Left kidney (tissue), 1 donor: ENCODE measurements at regions not wholly inside any gene's neighbourhood (a gene's known extent, or its start where the extent isn't known, plus 50 kb on each side); places are given as distances from the start of the nearest gene placed in this dataset.

ENCODE experiments used
- DNase-seq: peaks from one replicate; pipeline ENCODE4 v3.0.0-alpha.2; 2013

GRCh38 chr10:108849688-108850087 lies 1073.6 kb downstream of the XPNPEP1 start:
- no peak for DNase-seq

GRCh38 chr10:108849186-108849585 lies 1074.1 kb downstream of the XPNPEP1 start:
- no peak for DNase-seq

- no peak for DNase-seq
Measured at GRCh38 chr10:108848046-108848445, 1075.3 kb downstream of the XPNPEP1 start.

GRCh38 chr10:108840944-108841343 lies 1082.4 kb downstream of the XPNPEP1 start:
- no peak for DNase-seq

- DNase-seq: no peak
Measured at GRCh38 chr10:108836362-108836761, 1086.9 kb downstream of the XPNPEP1 start.

- DNase-seq: peak; percentile 20
Measured at GRCh38 chr10:108822026-108822425, 1101.3 kb downstream of the XPNPEP1 start.

GRCh38 chr10:108819302-108819701 lies 1104.0 kb downstream of the XPNPEP1 start:
- DNase-seq: no peak

- DNase-seq: no peak
Measured at GRCh38 chr10:108817584-108817983, 1105.7 kb downstream of the XPNPEP1 start.

GRCh38 chr10:108817135-108817534 lies 1106.2 kb downstream of the XPNPEP1 start:
- no peak for DNase-seq

GRCh38 chr10:108812906-108813305 lies 1110.4 kb downstream of the XPNPEP1 start:
- no peak for DNase-seq

GRCh38 chr10:108812296-108812695 lies 1111.0 kb downstream of the XPNPEP1 start:
- no peak for DNase-seq

- no peak for DNase-seq
Measured at GRCh38 chr10:108808228-108808627, 1115.1 kb downstream of the XPNPEP1 start.

GRCh38 chr10:108801775-108802517 lies 1121.4 kb downstream of the XPNPEP1 start:
- DNase-seq: no peak

GRCh38 chr10:108801220-108801619 lies 1122.1 kb downstream of the XPNPEP1 start:
- DNase-seq: no peak

- no peak for DNase-seq
Measured at GRCh38 chr10:108797573-108797972, 1125.7 kb downstream of the XPNPEP1 start.

GRCh38 chr10:108791794-108792474 lies 1131.4 kb downstream of the XPNPEP1 start:
- no peak for DNase-seq

GRCh38 chr10:108791030-108791429 lies 1132.3 kb downstream of the XPNPEP1 start:
- no peak for DNase-seq

- no peak for DNase-seq
Measured at GRCh38 chr10:108789919-108790318, 1133.4 kb downstream of the XPNPEP1 start.

GRCh38 chr10:108789336-108789735 lies 1134.0 kb downstream of the XPNPEP1 start:
- no peak for DNase-seq

- DNase-seq: no peak
Measured at GRCh38 chr10:108788891-108789290, 1134.4 kb downstream of the XPNPEP1 start.

GRCh38 chr10:108787932-108788331 lies 1135.4 kb downstream of the XPNPEP1 start:
- no peak for DNase-seq

- DNase-seq: no peak
Measured at GRCh38 chr10:108785011-108785410, 1138.3 kb downstream of the XPNPEP1 start.

- DNase-seq: no peak
Measured at GRCh38 chr10:108784534-108784933, 1138.8 kb downstream of the XPNPEP1 start.

GRCh38 chr10:108783897-108784296 lies 1139.4 kb downstream of the XPNPEP1 start:
- no peak for DNase-seq
